ENCODE measurements at regions not wholly inside any gene's neighbourhood (a gene's known extent, or its start where the extent isn't known, plus 50 kb on each side); places are given as distances from the start of the nearest gene placed in this dataset.
"Not testable (repeated sequence)": the region's sequence is repeated elsewhere in the genome, so short reads cannot be mapped to it uniquely, and the experiment has no call there.

- H3K4me3 ChIP-seq (ENCODE audit: low read length): no peak overlapping the region
- DNase-seq (ENCODE audit: low read depth, low spot score): no peak
Measured at GRCh38 chr10:10745291-10745690, 272.4 kb upstream of the CELF2 start.

DNA sequence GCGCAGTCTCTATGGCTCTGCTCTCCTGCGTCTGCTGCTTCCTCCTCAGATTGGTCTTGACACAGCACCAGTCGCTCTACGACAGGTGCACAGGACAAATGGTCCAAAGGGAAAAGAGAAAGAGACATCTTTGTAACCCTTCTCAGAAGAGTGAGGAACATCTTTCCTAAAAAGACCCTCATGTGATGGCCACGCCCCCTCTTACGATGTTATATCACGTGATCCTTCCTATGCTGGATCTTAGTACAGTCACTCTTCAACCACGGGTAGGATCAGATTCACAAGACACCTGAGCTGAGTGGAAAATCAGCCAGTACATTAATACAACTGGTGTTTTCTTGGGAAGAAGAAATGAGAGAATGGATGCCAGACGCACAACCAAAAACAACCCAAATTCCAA lies 262.2 kb upstream of the CELF2 start:
- no peak for DNase-seq (ENCODE audit: low read depth, low spot score)
- no peak overlapping the region for H3K4me3 ChIP-seq (ENCODE audit: low read length)

- DNase-seq (ENCODE audit: low read depth, low spot score): no peak
- no peak overlapping the region for H3K4me3 ChIP-seq (ENCODE audit: low read length)
Measured at GRCh38 chr10:10758306-10758705, 259.4 kb upstream of the CELF2 start.

DNA sequence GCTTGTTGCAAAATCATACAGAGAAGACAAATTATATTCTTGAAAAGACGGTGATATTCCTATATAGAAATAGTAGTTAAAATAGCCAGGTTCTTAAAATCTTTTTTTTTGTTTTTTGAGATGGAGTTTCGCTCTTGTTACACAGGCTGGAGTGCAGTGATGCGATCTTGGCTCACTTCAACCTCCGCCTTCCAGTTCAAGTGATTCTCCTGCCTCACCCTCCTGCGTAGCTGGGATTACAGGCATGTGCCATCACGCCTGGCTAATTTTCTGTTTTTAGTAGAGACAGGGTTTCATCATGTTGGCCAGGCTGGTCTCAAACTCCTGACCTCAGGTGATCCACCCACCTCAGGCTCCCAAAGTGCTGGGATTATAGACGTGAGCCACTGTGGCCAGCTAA lies 257.9 kb upstream of the CELF2 start:
- DNase-seq (ENCODE audit: low read depth, low spot score); H3K4me3 ChIP-seq (ENCODE audit: low read length): not testable (repeated sequence)

DNA sequence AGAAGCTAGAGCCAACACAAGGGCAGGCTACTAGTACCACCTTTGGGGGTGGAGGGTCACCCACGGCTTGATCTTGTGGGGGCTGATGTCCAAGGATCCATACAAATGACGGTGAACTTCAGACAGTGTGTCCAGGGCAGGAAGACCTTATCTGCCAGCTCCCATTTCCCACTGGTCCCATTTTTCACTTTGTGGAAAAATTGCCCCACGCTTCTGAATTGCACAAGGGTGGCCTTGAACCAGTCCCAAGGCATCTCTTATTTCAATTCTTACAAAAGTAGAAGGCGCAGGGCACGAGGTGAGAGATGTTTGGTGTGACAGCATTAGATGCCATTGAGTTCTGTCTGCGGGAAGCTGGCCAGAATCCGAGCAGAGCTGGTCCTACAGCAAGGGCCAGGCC lies 252.7 kb upstream of the CELF2 start:
- no peak for DNase-seq (ENCODE audit: low read depth, low spot score)
- H3K4me3 ChIP-seq (ENCODE audit: low read length): no peak overlapping the region

DNA sequence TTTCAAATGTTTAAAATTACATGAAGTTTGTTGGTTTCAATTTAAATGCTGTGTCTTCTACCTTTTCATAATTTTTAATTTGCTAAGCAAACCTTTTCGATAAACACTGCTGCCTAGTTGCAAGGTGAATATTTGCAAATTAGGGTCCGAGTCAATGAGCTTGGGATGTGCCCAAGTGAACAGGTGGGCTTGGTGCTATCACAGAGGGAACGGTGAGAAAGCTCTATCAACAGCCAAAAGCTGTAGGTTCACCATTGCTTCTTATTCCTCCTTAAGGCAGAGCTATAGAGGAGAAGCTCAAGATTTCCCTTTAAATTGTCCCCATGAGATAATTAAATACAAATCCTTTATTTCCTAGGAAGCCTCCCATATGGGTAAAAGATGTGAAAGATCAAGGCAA lies 245.3 kb upstream of the CELF2 start:
- DNase-seq (ENCODE audit: low read depth, low spot score): no peak
- no peak overlapping the region for H3K4me3 ChIP-seq (ENCODE audit: low read length)

DNA sequence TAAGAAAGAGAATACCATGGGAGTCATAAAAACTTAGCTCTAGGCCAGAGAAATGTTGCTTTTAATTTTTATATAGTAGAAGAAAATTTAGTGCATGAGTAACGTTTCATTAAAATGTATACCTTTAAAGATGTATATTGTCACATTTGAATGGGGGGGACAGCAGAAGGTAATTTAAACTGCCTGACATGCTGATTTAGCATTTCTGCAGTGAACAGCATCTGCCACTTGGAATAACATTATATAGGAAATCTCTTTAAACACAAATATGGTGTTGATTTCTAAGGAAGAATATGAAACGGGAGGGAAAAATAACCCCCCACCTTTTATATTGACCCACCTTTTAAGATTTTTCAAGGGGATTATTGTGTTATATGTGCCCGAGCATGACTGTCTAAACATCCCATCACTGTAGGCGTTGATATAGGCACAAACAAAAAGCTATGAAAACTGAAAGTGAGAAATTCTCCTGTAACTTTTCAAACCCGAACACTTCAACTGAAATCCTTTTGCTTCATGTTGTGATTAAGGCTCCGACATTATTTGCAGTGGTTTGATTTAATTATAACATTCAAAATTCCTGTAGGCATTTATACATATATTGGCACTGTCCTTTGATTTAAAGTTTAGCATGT lies 244.7 kb upstream of the CELF2 start:
- H3K4me3 ChIP-seq (ENCODE audit: low read length): no peak overlapping the region
- no peak for DNase-seq (ENCODE audit: low read depth, low spot score)

DNA sequence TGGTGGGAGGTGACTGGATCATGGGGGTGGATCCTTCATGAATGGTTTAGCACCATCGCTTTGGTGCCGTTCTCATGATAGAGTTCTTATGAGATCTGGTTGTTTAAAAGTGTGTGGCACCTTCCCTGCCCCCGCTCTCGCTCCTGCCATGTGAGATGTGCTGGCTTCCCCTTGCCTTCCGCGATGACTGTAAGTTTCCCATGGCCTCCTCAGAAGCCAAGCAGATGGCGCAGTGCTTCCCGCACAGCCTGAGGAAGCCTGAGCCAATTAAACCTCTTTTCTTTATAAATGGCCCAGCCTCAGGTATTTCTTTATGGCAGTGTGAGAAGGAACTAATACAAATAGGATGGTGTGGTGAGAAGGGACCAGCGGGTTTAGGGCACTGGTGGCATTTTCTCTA lies 243.3 kb upstream of the CELF2 start:
- DNase-seq (ENCODE audit: low read depth, low spot score): no peak
- no peak overlapping the region for H3K4me3 ChIP-seq (ENCODE audit: low read length)

DNA sequence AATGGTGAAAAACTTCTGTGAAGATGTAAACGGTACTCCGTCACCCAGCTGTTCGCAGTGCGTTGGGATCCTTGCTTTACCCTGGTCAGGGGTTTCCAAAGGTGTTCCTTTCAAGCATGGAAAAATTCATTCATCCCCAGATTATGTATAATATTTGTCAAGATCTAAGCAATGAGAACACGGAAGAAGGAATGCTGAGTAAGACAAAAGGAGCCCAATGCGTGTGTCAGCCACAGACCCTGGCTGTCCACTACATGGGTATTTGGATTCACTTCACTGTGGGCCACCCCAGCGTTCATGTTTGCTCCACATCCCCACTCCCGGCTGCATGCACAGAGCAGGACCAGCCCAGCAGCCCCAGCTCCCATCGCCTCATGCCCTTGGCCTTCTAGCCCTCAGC lies 241.3 kb upstream of the CELF2 start:
- H3K4me3 ChIP-seq (ENCODE audit: low read length): no peak overlapping the region
- no peak for DNase-seq (ENCODE audit: low read depth, low spot score)

DNA sequence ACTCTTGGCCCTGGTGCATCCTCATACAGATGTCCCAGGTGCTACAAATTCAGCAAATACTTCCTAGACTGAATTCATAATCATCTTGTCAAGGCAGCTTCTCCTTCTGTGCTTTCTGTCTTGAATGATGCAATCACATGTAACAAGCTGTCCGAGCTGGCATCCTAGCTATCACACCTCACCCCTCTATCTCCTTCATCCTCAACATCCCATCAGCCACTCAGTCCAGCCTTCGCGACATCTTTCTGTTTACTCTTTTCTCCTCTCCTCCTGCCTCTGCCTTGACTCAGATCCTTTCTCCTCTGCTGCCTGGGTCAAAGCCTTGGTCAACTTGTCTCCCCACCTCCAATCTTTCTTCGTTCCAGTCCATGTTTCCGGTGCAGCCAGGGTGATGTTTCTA lies 240.4 kb upstream of the CELF2 start:
- no peak overlapping the region for H3K4me3 ChIP-seq (ENCODE audit: low read length)
- DNase-seq (ENCODE audit: low read depth, low spot score): no peak

GRCh38 chr10:10777723-10778122 lies 239.9 kb upstream of the CELF2 start:
- peak; percentile 25 for DNase-seq (ENCODE audit: low read depth, low spot score)
- no peak overlapping the region for H3K4me3 ChIP-seq (ENCODE audit: low read length)

- no peak overlapping the region for H3K4me3 ChIP-seq (ENCODE audit: low read length)
- DNase-seq (ENCODE audit: low read depth, low spot score): no peak
Measured at GRCh38 chr10:10778959-10779358, 238.7 kb upstream of the CELF2 start.

GRCh38 chr10:10779511-10779910 lies 238.2 kb upstream of the CELF2 start:
- DNase-seq (ENCODE audit: low read depth, low spot score): no peak

DNA sequence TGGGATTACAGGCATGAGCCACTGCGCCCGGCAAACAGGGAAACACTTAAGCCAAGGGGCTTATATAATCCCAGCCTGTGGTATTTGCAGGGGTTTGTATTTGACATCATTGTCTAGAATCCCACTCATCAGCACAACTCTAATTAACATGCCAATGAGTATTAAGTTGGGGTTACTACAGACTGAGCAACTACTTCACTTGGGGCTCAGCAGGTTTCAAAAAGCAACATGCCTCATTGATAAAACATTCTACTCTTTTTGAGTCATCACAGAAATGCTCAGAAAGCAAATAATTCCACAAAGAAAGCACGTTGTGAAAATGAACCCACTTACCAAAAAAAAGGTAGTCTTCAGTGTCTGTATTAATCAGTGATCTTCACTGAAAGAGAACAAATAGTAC lies 236.9 kb upstream of the CELF2 start:
- no peak for DNase-seq (ENCODE audit: low read depth, low spot score)
- H3K4me3 ChIP-seq (ENCODE audit: low read length): no peak overlapping the region

More at GRCh38 chr10:10779511-10779910, 238.2 kb upstream of the CELF2 start:
- H3K4me3 ChIP-seq (ENCODE audit: low read length): no peak overlapping the region

DNA sequence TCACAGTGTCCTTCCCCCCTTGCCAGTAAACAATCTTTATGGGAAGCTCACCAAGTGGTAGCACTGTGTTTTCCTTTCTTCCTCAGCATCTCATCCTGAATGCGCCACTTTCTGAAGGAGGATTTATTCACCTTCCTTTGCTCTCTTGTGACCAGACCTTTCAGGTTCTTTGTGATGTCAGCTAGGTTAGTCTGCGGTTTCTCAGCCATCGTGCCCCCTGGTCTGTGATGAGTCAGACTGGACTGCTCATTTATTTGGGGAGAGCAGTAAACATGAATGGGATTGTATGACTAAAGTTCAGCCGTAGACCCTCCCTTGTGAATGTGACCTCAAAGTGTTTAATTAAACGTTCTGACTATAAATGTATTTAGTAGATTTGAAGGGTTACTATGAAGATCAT lies 235.1 kb upstream of the CELF2 start:
- DNase-seq (ENCODE audit: low read depth, low spot score): no peak
- H3K4me3 ChIP-seq (ENCODE audit: low read length): no peak overlapping the region

GRCh38 chr10:10785627-10786026 lies 232.0 kb upstream of the CELF2 start:
- H3K4me3 ChIP-seq (ENCODE audit: low read length): no peak overlapping the region
- DNase-seq (ENCODE audit: low read depth, low spot score): no peak

DNA sequence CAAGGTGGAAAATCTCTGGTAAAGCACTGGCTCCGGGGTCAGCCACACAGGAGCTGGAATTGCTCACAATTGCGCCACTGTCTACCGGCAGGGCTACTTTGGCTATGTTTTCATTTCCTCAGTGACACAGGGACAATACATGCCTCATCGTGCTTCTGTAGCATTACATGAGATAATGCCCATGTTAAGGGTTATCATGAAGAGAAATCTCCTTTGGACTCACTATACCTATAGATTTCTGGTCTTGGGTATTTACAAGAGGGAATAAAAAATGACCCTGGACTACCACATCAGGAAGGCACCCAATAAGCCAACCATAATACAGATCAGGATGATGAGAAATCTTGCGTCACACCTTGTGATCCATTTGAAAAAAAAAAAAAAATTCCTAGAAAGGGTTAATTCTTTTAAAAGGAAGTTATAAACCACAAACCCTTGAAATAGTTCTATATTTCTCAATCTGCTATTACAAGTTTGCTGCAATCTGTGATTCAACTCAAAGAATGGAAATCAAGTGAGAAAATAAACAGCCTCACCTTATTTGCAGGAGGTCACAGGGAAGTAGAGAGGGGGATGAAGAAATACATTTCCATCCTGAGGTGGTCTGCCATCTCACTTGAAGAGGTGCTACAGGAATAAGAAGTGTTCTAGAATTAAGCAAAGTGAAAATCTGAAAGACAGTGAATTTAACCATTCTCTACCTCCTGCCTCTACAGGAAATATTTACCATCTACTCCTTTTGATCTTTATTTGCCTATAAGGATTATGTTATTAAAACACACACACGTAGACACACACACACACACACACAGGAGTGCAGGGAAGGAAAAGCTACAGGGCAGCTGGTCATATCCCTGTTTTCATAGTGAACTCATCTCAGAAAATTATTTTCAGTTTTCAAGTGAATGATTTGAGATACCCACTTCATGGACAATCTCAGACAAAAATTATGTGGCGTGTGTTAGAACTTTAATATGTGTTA lies 231.3 kb upstream of the CELF2 start:
- DNase-seq (ENCODE audit: low read depth, low spot score): no peak
- no peak overlapping the region for H3K4me3 ChIP-seq (ENCODE audit: low read length)

DNA sequence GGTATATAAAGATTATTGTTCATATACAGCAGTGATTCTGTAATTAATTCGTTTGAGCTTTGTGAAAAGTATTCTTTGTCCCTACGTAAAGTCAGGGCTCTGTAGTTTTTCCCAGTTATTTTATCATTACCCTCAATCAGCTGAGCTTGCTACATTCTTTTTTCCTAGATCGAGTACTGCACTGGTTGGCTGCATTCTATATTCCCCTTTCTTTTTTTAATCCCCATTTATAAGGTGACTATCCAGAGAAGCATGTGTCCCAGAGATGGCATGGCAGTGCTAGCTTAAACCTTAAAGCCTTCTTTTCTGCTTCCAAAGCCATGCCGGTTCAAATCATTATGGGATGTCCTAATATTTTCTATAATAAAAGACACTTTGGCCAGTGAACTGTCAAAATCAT lies 230.1 kb upstream of the CELF2 start:
- no peak for DNase-seq (ENCODE audit: low read depth, low spot score)
- H3K4me3 ChIP-seq (ENCODE audit: low read length): no peak overlapping the region

DNA sequence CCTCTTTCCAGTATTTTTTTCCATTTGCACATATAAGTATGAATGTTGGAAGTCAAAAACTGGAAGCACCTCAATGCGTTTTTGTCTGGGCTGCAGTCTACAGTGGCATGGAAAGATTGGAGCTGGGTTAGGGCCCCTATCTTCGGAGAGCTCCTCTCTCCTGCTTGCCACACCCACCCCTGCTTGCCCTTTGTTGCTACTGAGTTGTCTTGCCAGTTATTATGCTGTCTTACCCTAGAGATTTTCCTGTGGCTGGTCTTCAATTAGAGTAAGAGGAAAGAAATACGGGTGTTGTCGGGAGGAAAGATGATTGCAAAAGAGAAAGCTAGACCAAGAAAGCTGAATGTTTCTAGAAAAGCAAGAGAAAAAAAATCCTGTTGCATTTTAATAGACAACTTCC lies 228.9 kb upstream of the CELF2 start:
- no peak overlapping the region for H3K4me3 ChIP-seq (ENCODE audit: low read length)
- DNase-seq (ENCODE audit: low read depth, low spot score): no peak

GRCh38 chr10:10791869-10792268 lies 225.8 kb upstream of the CELF2 start:
- no peak for DNase-seq (ENCODE audit: low read depth, low spot score)
- H3K4me3 ChIP-seq (ENCODE audit: low read length): no peak overlapping the region

DNA sequence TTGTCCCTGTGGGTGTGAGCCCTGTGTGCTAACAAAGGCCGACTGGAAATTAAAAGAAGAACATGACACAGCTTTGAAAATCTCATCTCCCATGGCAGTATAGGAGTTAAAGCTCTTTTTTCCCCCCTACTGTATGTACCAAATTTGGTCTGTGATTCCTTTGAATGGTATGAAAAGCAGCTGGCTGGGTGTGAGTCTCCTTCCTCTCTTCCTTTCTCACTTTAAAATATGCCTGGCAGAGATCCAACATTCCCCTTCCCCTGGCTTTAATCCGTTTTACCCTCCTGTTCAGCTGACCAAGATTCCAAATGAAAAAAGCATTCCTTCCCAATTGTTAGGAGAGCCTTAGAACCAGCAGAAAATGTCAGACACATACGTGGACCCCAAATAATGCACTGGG lies 225.0 kb upstream of the CELF2 start:
- H3K4me3 ChIP-seq (ENCODE audit: low read length): no peak overlapping the region
- DNase-seq (ENCODE audit: low read depth, low spot score): no peak
